H1 (cell line): ENCODE measurements at regions not wholly inside any gene's neighbourhood (a gene's known extent, or its start where the extent isn't known, plus 50 kb on each side); places are given as distances from the start of the nearest gene placed in this dataset.

ENCODE experiments used
- CTCF ChIA-PET: fragments of 300-600 bp; sonication (Branson Sonifier 250); formaldehyde crosslinking; loops from one replicate; lab custom pipeline; 2021; ENCODE audit not compliant: partially characterized antibody; lab: Charles Lee
- POLR2A ChIA-PET: fragments of 300-600 bp; sonication (Branson Sonifier 250); formaldehyde crosslinking; loops from one replicate; lab custom pipeline; 2021; ENCODE audit warnings: inconsistent platforms; ENCODE audit not compliant: partially characterized antibody; lab: Charles Lee
- DNase-seq, 2 experiments: peaks; one replicate each; pipeline versions ENCODE4 v3.0.0 to v3.0.0-alpha.2; 2010 to 2022; ENCODE audit warnings: low spot score in 2 of 2, low read depth in 1 of 2, mixed read lengths in 1 of 2
- FAIRE-seq: peaks from 2 replicates; lab custom pipeline; 2011; peaks lifted over from hg19 to GRCh38; lab: Jason Lieb, UNC
- H2AFZ ChIP-seq: 2 replicates; pipeline ENCODE4 v1.8.1; 2012; ENCODE audit warnings: low read length, inconsistent platforms
- H2AK5ac ChIP-seq: 2 replicates; pipeline ENCODE4 v1.6.1; 2013; ENCODE audit warnings: low read depth, low read length
- H2BK120ac ChIP-seq: replicated peaks from 2 replicates; pipeline ENCODE3; 2013; ENCODE audit warnings: low read depth, low read length, inconsistent platforms
- H2BK12ac ChIP-seq: 2 replicates; pipeline ENCODE4 v1.6.1; 2013; ENCODE audit warnings: low read depth, low read length
- H2BK15ac ChIP-seq: 2 replicates; pipeline ENCODE4 v1.6.1; 2013; ENCODE audit warnings: low read length
- H2BK20ac ChIP-seq: 2 replicates; pipeline ENCODE4 v1.6.1; 2013; ENCODE audit warnings: low read length
- H2BK5ac ChIP-seq: 2 replicates; pipeline ENCODE4 v1.6.1; 2013; ENCODE audit warnings: low read depth, low read length
- H3K14ac ChIP-seq: 2 replicates; pipeline ENCODE4 v1.6.1; 2013; ENCODE audit warnings: inconsistent platforms; ENCODE audit not compliant: insufficient read length
- H3K18ac ChIP-seq: 2 replicates; pipeline ENCODE4 v1.6.1; 2013; ENCODE audit warnings: low read length; ENCODE audit errors: extremely low read depth
- H3K23ac ChIP-seq: 2 replicates; pipeline ENCODE4 v1.6.1; 2013; ENCODE audit warnings: inconsistent platforms; ENCODE audit not compliant: insufficient read length
- H3K23me2 ChIP-seq: 2 replicates; pipeline ENCODE4 v1.6.1; 2013; ENCODE audit warnings: low read depth, low read length
- H3K27ac ChIP-seq: 2 replicates; pipeline ENCODE4 v1.6.1; 2011; ENCODE audit warnings: low read depth, low read length, inconsistent platforms
- H3K27me3 ChIP-seq, 4 experiments: replicated peaks in 1 of 4; 1 replicate in 1 of 4; 2 replicates in 3 of 4; pipeline versions ENCODE4 v1.6.1 to v1.8.1; 2011 to 2013; ENCODE audit warnings: low read length in 3 of 4, mild to moderate bottlenecking in 3 of 4, inconsistent platforms in 2 of 4, mixed read lengths in 2 of 4, moderate library complexity in 1 of 4; ENCODE audit not compliant: control insufficient read depth in 3 of 4, insufficient read depth in 3 of 4; ENCODE audit errors: extremely low read depth in 1 of 4
- H3K36me3 ChIP-seq, 4 experiments: 2 replicates each; pipeline versions ENCODE4 v1.6.1 to v1.8.1; 2011 to 2013; ENCODE audit warnings: mild to moderate bottlenecking in 4 of 4, low read length in 3 of 4, moderate library complexity in 2 of 4, control low read depth in 1 of 4, inconsistent platforms in 1 of 4; ENCODE audit not compliant: insufficient read depth in 4 of 4, control insufficient read depth in 2 of 4
- H3K4ac ChIP-seq: replicated peaks from 2 replicates; pipeline ENCODE3; 2013; ENCODE audit warnings: low read length, low read depth, mixed read lengths, inconsistent platforms; ENCODE audit not compliant: insufficient read length
- H3K4me1 ChIP-seq, 4 experiments: replicated peaks in 1 of 4; 1 replicate in 1 of 4; 2 replicates in 3 of 4; pipeline versions ENCODE4 v1.6.1 to v1.8.1; 2011 to 2013; ENCODE audit warnings: low read length in 3 of 4, inconsistent platforms in 2 of 4, mixed read lengths in 1 of 4; ENCODE audit not compliant: insufficient read depth in 4 of 4, control insufficient read depth in 3 of 4
- H3K4me2 ChIP-seq, 2 experiments: 2 replicates each; pipeline versions ENCODE4 v1.6.1 to v1.8.1; 2011 to 2013; ENCODE audit warnings: low read depth in 2 of 2, low read length in 2 of 2, control low read depth in 1 of 2, inconsistent platforms in 1 of 2, mild to moderate bottlenecking in 1 of 2; ENCODE audit not compliant: insufficient read depth in 1 of 2
- H3K4me3 ChIP-seq, 4 experiments: fragments of 200-600, 300-600 bp in 1 of 4; sonication (generic), shearing (Covaris generic), sonication (Bioruptor Twin) in 1 of 4; 2 replicates each; pipeline versions ENCODE4 v1.5.1 to v1.8.1; 2011 to 2016; ENCODE audit warnings: low read length in 4 of 4, low read depth in 3 of 4, control low read depth in 2 of 4, inconsistent platforms in 2 of 4, mild to moderate bottlenecking in 2 of 4, mixed read lengths in 1 of 4, moderate library complexity in 1 of 4; ENCODE audit not compliant: insufficient read depth in 2 of 4; ENCODE audit errors: extremely low read depth in 1 of 4
- H3K56ac ChIP-seq: replicated peaks from 2 replicates; pipeline ENCODE3; 2013; ENCODE audit warnings: low read depth, mild to moderate bottlenecking, mixed read lengths, low read length, inconsistent platforms; ENCODE audit not compliant: insufficient read length
- H3K79me1 ChIP-seq: 2 replicates; pipeline ENCODE4 v1.6.1; 2013; ENCODE audit warnings: low read depth, low read length, control low read depth
- H3K79me2 ChIP-seq, 2 experiments: 2 replicates each; pipeline versions ENCODE4 v1.6.1 to v1.8.1; 2012 to 2013; ENCODE audit warnings: low read length in 2 of 2, mild to moderate bottlenecking in 2 of 2, inconsistent platforms in 1 of 2; ENCODE audit not compliant: insufficient read depth in 2 of 2, control insufficient read depth in 1 of 2
- H3K9ac ChIP-seq, 4 experiments: replicated peaks in 1 of 4; 1 replicate in 1 of 4; 2 replicates in 3 of 4; pipeline versions ENCODE4 v1.6.1 to v1.8.1; 2011 to 2013; ENCODE audit warnings: low read depth in 3 of 4, low read length in 3 of 4, control low read depth in 2 of 4, mild to moderate bottlenecking in 2 of 4, moderate library complexity in 2 of 4, inconsistent platforms in 1 of 4; ENCODE audit errors: extremely low read depth in 1 of 4
- H3K9me3 ChIP-seq, 2 experiments: 2 replicates each; pipeline versions ENCODE4 v1.6.1 to v1.8.1; 2012 to 2013; ENCODE audit warnings: mild to moderate bottlenecking in 2 of 2, moderate library complexity in 2 of 2, control low read depth in 1 of 2, inconsistent platforms in 1 of 2, low read depth in 1 of 2, low read length in 1 of 2, mixed read lengths in 1 of 2; ENCODE audit not compliant: insufficient read depth in 2 of 2
- H4K20me1 ChIP-seq, 2 experiments: replicated peaks in 1 of 2; 2 replicates each; pipeline versions ENCODE3 to v1.8.1; 2011 to 2013; ENCODE audit warnings: inconsistent platforms in 2 of 2, low read length in 2 of 2, mild to moderate bottlenecking in 1 of 2; ENCODE audit not compliant: insufficient read depth in 2 of 2, control insufficient read depth in 1 of 2
- H4K5ac ChIP-seq: 2 replicates; pipeline ENCODE4 v1.6.1; 2013; ENCODE audit warnings: low read length, low read depth, mixed read lengths, inconsistent platforms; ENCODE audit not compliant: insufficient read length
- H4K8ac ChIP-seq: 2 replicates; pipeline ENCODE4 v1.8.0; 2013; ENCODE audit warnings: mild to moderate bottlenecking, moderate library complexity, low read length, inconsistent platforms; ENCODE audit not compliant: insufficient read depth; ENCODE audit errors: extremely low read depth
- H4K91ac ChIP-seq: replicated peaks from 2 replicates; pipeline ENCODE3; 2013; ENCODE audit warnings: low read length, mixed read lengths, inconsistent platforms; ENCODE audit not compliant: insufficient read length
- BACH1 ChIP-seq: IDR thresholded peaks from 2 replicates; pipeline ENCODE4 v1.6.1; 2012; ENCODE audit warnings: low read length, improper control_type of control experiment
- BRCA1 ChIP-seq: IDR thresholded peaks from 2 replicates; pipeline ENCODE4 v1.6.1; 2012; ENCODE audit warnings: low read depth, low read length, improper control_type of control experiment
- CHD2 ChIP-seq: IDR thresholded peaks from 2 replicates; pipeline ENCODE4 v1.6.1; 2012; ENCODE audit warnings: low read length, improper control_type of control experiment
- HDAC2 ChIP-seq, 2 experiments: fragments of 300-600 bp in 1 of 2; sonication (generic) in 1 of 2; IDR thresholded peaks; 2 replicates each; pipeline ENCODE4 v1.6.1; 2011 to 2012; ENCODE audit warnings: low read depth in 2 of 2, low read length in 2 of 2, mild to moderate bottlenecking in 2 of 2, moderate library complexity in 2 of 2, borderline replicate concordance in 1 of 2, inconsistent platforms in 1 of 2
- JUND ChIP-seq: IDR thresholded peaks from 2 replicates; pipeline ENCODE4 v1.6.1; 2011; ENCODE audit warnings: mild to moderate bottlenecking, improper control_type of control experiment, low read length
- KDM1A ChIP-seq: fragments of 200-600, 300-600 bp; sonication (generic); IDR thresholded peaks from 2 replicates; pipeline ENCODE4 v1.7.1; 2016; ENCODE audit warnings: mild to moderate bottlenecking, low read length, borderline replicate concordance
- MAX ChIP-seq: IDR thresholded peaks from 2 replicates; pipeline ENCODE4 v1.6.1; 2012; ENCODE audit warnings: inconsistent platforms
- PHF8 ChIP-seq: fragments of 200-600 bp; sonication (generic); conservative IDR thresholded peaks from 2 replicates; pipeline ENCODE4 v1.7.1; 2012; ENCODE audit warnings: low read depth, mild to moderate bottlenecking, inconsistent platforms, low read length, moderate library complexity
- RFX5 ChIP-seq: IDR thresholded peaks from 2 replicates; pipeline ENCODE4 v1.6.1; 2011; ENCODE audit warnings: low read depth, low read length, improper control_type of control experiment, borderline replicate concordance
- TAF1 ChIP-seq: IDR thresholded peaks from 2 replicates; pipeline ENCODE4 v1.6.1; 2011; ENCODE audit warnings: mild to moderate bottlenecking, low read depth, low read length
- TAF7 ChIP-seq: optimal IDR thresholded peaks from 2 replicates; pipeline ENCODE3; 2011; ENCODE audit warnings: low read depth, mild to moderate bottlenecking, inconsistent platforms, low read length, moderate library complexity, borderline replicate concordance
- WGBS, 2 experiments: shearing (Covaris generic) in 1 of 2; methylation state at CpG; one replicate each; pipeline versions ENCODE4 v1.1.6 to v1.1.7; 2013 to 2015; ENCODE audit warnings: low lambda C conversion rate in 2 of 2, mixed read lengths in 2 of 2, inconsistent platforms in 1 of 2, low coverage in 1 of 2, missing lambda C conversion rate in 1 of 2; ENCODE audit not compliant: insufficient replicate concordance in 2 of 2, insufficient coverage in 1 of 2, insufficient read length in 1 of 2; ENCODE audit errors: extremely low coverage in 1 of 2, missing lambda C conversion rate in 1 of 2; 5-methylcytosine and 5-hydroxymethylcytosine counted together
- TF ChIP-seq, protein P1 (sequence below), 3 experiments: IDR thresholded peaks; 1 replicate in 2 of 3; 2 replicates in 1 of 3; pipeline versions ENCODE4 v1.5.1 to v1.6.1; 2011; ENCODE audit warnings: low read length in 3 of 3, mild to moderate bottlenecking in 3 of 3, inconsistent platforms in 2 of 3, low read depth in 1 of 3, moderate library complexity in 1 of 3; ENCODE audit not compliant: insufficient read depth in 1 of 3; ENCODE audit errors: control extremely low read depth in 1 of 3

- Histone ChIP-seq H4K20me1 (no peaks in the 10 kb centered on the region), H3K4ac (no peak overlapping the region), H3K23ac (no peak overlapping the region), H3K56ac (no peak overlapping the region), H2AK5ac (no peak overlapping the region), H2BK12ac (no peak overlapping the region), H3K9ac (no peak overlapping the region), H3K4me3 (no peak overlapping the region), H3K4me1 (no peaks in the 10 kb centered on the region; a peak in 2 of 7 replicates), H4K91ac (no peak overlapping the region), H2BK20ac (no peak overlapping the region), H2BK5ac (no peak overlapping the region), H4K5ac (no peak overlapping the region), H3K79me1 (no peaks in the 10 kb centered on the region), H3K9me3 (no peaks in the 10 kb centered on the region), H3K27me3 (no peaks in the 10 kb centered on the region), H3K36me3 (no peaks in the 10 kb centered on the region), H2BK120ac (no peak overlapping the region), H2BK15ac (no peak overlapping the region), H3K14ac (no peak overlapping the region), H4K8ac (no peak overlapping the region), H3K27ac (no peak overlapping the region), H3K18ac (no peak overlapping the region), H2AFZ (no peak overlapping the region), H3K4me2 (no peak overlapping the region), H3K23me2 (no peaks in the 10 kb centered on the region), H3K79me2 (no peaks in the 10 kb centered on the region)
- 73% methylated on average over 3 of the region's 3 CpGs; no CpG with 5 or more reads in 1 of the 2 experiments for WGBS, 2 experiments
- no peak for DNase-seq
- ChIA-PET POLR2A (no interaction called here), CTCF (interaction anchor here (1.0 kb wide), 1 partner anchor 78 kb away, joined by 4 read pairs; no protein-coding TSS in a partner anchor)
- FAIRE-seq, result no peak
- TF ChIP-seq TAF7 (no peak), JUND (no peak), CHD2 (no peak), BRCA1 (no peak), RFX5 (no peak), TAF1 (no peak), MAX (no peak), KDM1A (no peak), PHF8 (no peak), HDAC2 (IDR thresholded peaks at IDR 0.05; ENCODE audit: borderline replicate concordance in 1 of 2, low read depth in 2 of 2, low read length in 2 of 2) (no peak), BACH1 (no peak)
- TF ChIP-seq, protein P1, sequence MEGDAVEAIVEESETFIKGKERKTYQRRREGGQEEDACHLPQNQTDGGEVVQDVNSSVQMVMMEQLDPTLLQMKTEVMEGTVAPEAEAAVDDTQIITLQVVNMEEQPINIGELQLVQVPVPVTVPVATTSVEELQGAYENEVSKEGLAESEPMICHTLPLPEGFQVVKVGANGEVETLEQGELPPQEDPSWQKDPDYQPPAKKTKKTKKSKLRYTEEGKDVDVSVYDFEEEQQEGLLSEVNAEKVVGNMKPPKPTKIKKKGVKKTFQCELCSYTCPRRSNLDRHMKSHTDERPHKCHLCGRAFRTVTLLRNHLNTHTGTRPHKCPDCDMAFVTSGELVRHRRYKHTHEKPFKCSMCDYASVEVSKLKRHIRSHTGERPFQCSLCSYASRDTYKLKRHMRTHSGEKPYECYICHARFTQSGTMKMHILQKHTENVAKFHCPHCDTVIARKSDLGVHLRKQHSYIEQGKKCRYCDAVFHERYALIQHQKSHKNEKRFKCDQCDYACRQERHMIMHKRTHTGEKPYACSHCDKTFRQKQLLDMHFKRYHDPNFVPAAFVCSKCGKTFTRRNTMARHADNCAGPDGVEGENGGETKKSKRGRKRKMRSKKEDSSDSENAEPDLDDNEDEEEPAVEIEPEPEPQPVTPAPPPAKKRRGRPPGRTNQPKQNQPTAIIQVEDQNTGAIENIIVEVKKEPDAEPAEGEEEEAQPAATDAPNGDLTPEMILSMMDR (IDR thresholded peaks at IDR 0.05; ENCODE audit: control extremely low read depth in 1 of 3, insufficient read depth in 1 of 3, low read depth in 1 of 3, low read length in 3 of 3), result no peak
These were observed 68.9 kb upstream of the CHCHD3 start for GRCh38 chr7:133150760-133151159.
